BJ (cell line): ENCODE measurements at regions not wholly inside any gene's neighbourhood (a gene's known extent, or its start where the extent isn't known, plus 50 kb on each side); places are given as distances from the start of the nearest gene placed in this dataset.

ENCODE experiments used
- CTCF ChIA-PET: fragments of 350-600 bp; formaldehyde crosslinking; extraction: SDS; loops from one replicate; lab custom pipeline; 2021; ENCODE audit warnings: antibody characterized with exemption, inconsistent platforms; lab: Yijun Ruan, JAX
- POLR2A ChIA-PET: fragments of 300-600 bp; sonication (Branson Sonifier 250); formaldehyde crosslinking; extraction: SDS; loops from one replicate; lab custom pipeline; 2021; ENCODE audit warnings: antibody characterized with exemption; lab: Charles Lee
- DNase-seq: peaks from one replicate; pipeline ENCODE4 v3.0.0-alpha.2; 2011; ENCODE audit warnings: low read depth
- H3K27me3 ChIP-seq: 2 replicates; pipeline ENCODE4 v1.6.0; 2011; ENCODE audit warnings: low read length; ENCODE audit not compliant: control insufficient read depth, insufficient read depth
- H3K36me3 ChIP-seq: 2 replicates; pipeline ENCODE4 v1.5.1; 2011; ENCODE audit warnings: low read length; ENCODE audit not compliant: control insufficient read depth, insufficient read depth
- H3K4me3 ChIP-seq: 2 replicates; pipeline ENCODE4 v1.5.1; 2011; ENCODE audit warnings: low read depth, mild to moderate bottlenecking, control low read depth, low read length
- CTCF ChIP-seq: IDR thresholded peaks from 2 replicates; pipeline ENCODE4 v1.5.1; 2011; ENCODE audit warnings: low read depth, mild to moderate bottlenecking, control low read depth, inconsistent platforms, low read length, moderate library complexity; ENCODE audit not compliant: insufficient read depth

GRCh38 chrX:107526141-107526540 is 76.7 kb downstream of the FRMPD3 start:
- no peaks in the 10 kb centered on the region for H3K27me3 ChIP-seq
- ChIA-PET CTCF (no interaction called here), POLR2A (no interaction called here)
- H3K36me3 ChIP-seq: no peaks in the 10 kb centered on the region
- no peak overlapping the region for H3K4me3 ChIP-seq
- no peak for DNase-seq
- no peak for TF ChIP-seq CTCF

GRCh38 chrX:107530141-107530540 is 80.7 kb downstream of the FRMPD3 start:
- CTCF ChIA-PET: no interaction called here
- H3K27me3 ChIP-seq: no peaks in the 10 kb centered on the region; the same call in 1 of the 2 replicates

DNA sequence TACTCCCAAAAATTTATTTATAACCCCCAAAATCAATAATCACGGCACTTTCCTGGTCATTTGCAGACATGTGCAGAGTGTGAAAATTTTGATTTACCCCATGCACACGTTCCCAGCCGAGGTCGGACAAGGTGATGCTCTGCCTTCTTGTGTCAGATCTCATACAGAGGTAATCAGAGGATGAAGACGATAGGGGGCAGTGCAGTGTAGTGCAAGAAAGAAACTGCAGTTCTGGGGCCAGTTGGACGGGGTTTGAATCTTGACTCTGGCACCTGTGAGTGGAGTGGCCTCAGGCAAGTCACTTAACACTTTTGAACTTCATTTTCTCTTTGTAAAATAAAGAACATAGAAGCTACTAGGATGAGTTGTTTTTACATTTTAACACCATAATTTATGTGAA is 88.4 kb downstream of the FRMPD3 start:
- TF ChIP-seq CTCF: peak; percentile 61
- ChIA-PET CTCF (interaction anchor here (0.6 to 2.0 kb wide), 12 partner anchors 9 to 239 kb away, joined by 3 to 8 read pairs (median 3); partner anchors contain the start of genes NCBP2L, PRPS1 and TSC22D3), POLR2A (no interaction called here)
- Histone ChIP-seq H3K4me3 (no peak overlapping the region), H3K36me3 (no peaks in the 10 kb centered on the region), H3K27me3 (no peaks in the 10 kb centered on the region; the same call in 1 of the 2 replicates)
- DNase-seq: no peak

More at GRCh38 chrX:107530141-107530540, 80.7 kb downstream of the FRMPD3 start:
- DNase-seq: no peak
- no peaks in the 10 kb centered on the region for H3K36me3 ChIP-seq
- no peak overlapping the region for H3K4me3 ChIP-seq
- no peak for TF ChIP-seq CTCF
- POLR2A ChIA-PET: no interaction called here

DNA sequence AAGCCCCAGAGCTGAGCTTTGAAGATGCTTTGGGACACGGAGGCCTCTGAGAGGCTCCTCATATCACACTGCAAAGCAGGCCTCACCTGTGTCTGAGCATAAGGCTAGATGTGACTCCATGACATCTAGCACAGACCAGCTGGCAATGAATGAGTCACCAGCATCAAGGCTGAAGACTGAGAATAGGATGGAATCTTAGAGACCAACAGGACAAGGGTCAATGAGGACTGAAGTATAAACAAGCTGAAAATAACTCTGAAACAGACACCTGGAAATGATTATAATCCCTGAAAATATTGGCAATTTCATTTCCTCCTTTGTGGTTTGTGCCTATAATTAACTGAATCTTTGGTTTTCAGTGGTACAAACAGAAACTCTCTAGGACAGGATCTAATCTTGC is 87.1 kb upstream of the PRPS1 start:
- H3K4me3 ChIP-seq: no peak overlapping the region
- CTCF ChIA-PET: interaction anchor here (0.7 to 2.1 kb wide), 4 partner anchors 89 to 236 kb away, joined by 3 to 13 read pairs (median 4); partner anchors contain the start of genes NCBP2L and TSC22D3
- POLR2A ChIA-PET: no interaction called here

GRCh38 chrX:107542040-107542439 is 86.3 kb upstream of the PRPS1 start:
- CTCF ChIA-PET: interaction anchor here (1.3 to 2.1 kb wide), 4 partner anchors 90 to 235 kb away, joined by 3 to 13 read pairs (median 7); partner anchors contain the start of genes NCBP2L and TSC22D3
- Histone ChIP-seq H3K36me3 (no peaks in the 10 kb centered on the region), H3K27me3 (no peaks in the 10 kb centered on the region), H3K4me3 (no peak overlapping the region)
- POLR2A ChIA-PET: no interaction called here
- no peak for DNase-seq
- TF ChIP-seq CTCF: no peak

More for the DNA sequence above, 87.1 kb upstream of the PRPS1 start:
- TF ChIP-seq CTCF: no peak
- Histone ChIP-seq H3K27me3 (no peaks in the 10 kb centered on the region), H3K36me3 (no peaks in the 10 kb centered on the region)
- no peak for DNase-seq
